Activated T-cell treated with anti-CD3 and anti-CD28 coated beads, Interleukin-2, amount 50 U/mL, for 72 hours (primary cell): ENCODE measurements at regions not wholly inside any gene's neighbourhood (a gene's known extent, or its start where the extent isn't known, plus 50 kb on each side); places are given as distances from the start of the nearest gene placed in this dataset.

Source experiments
- ATAC-seq, 2 donors: fragments of 150-1000 bp; cut with Tn5 transposase; replicated peaks in 1 of 2; 2 replicates each; pipeline ENCODE4 v1.10.0; 2021; ENCODE audit warnings: moderate library complexity in 2 of 2, mild to moderate bottlenecking in 1 of 2
- DNase-seq, 2 donors: peaks; one replicate each; pipeline ENCODE4 v3.0.0; 2021 to 2022; ENCODE audit warnings: mixed read lengths in 1 of 2
- H3K27ac Mint-ChIP-seq: one replicate; pipeline ENCODE4 v1.8.0; 2022; ENCODE audit warnings: mild to moderate bottlenecking, moderate library complexity, mixed read lengths
- H3K27me3 Mint-ChIP-seq: one replicate; pipeline ENCODE4 v1.8.0; 2022; ENCODE audit warnings: low read depth, mixed read lengths
- H3K36me3 Mint-ChIP-seq, 2 donors: one replicate each; pipeline ENCODE4 v1.8.0; 2022; ENCODE audit warnings: mixed read lengths in 2 of 2, mild to moderate bottlenecking in 1 of 2; ENCODE audit not compliant: insufficient read depth in 2 of 2
- H3K4me1 Mint-ChIP-seq: one replicate; pipeline ENCODE4 v1.8.0; 2022; ENCODE audit warnings: low read depth, mixed read lengths
- H3K4me3 Mint-ChIP-seq, 2 donors: one replicate each; pipeline ENCODE4 v1.8.0; 2022; ENCODE audit warnings: mild to moderate bottlenecking in 2 of 2, mixed read lengths in 2 of 2, moderate library complexity in 2 of 2
- H3K9me3 Mint-ChIP-seq, 2 donors: one replicate each; pipeline ENCODE4 v1.8.0; 2022; ENCODE audit warnings: mixed read lengths in 2 of 2

GRCh38 chr9:3004572-3004971 lies 160.7 kb upstream of the PUM3 start:
- H3K4me3 Mint-ChIP-seq = no peak overlapping the region

GRCh38 chr9:3001311-3001710 lies 157.4 kb upstream of the PUM3 start:
- Mint-ChIP-seq H3K9me3 (peaks cover 2 to 3% of the 10 kb centered on the region in 2 donors), H3K4me1 (no peaks in the 10 kb centered on the region), H3K27ac (no peak overlapping the region), H3K4me3 (no peak overlapping the region), H3K36me3 (peaks cover 0 to 2% of the 10 kb centered on the region in 2 donors), H3K27me3 (peaks cover 14% of the 10 kb centered on the region)
- ATAC-seq = no peak
- DNase-seq = no peak

More at GRCh38 chr9:3004572-3004971, 160.7 kb upstream of the PUM3 start:
- H3K4me1 Mint-ChIP-seq = no peaks in the 10 kb centered on the region
- H3K36me3 Mint-ChIP-seq = peaks cover 0 to 2% of the 10 kb centered on the region in 2 donors
- ATAC-seq (no peak), DNase-seq (no peak)
- H3K27ac Mint-ChIP-seq = no peak overlapping the region
- peaks cover 14% of the 10 kb centered on the region for H3K27me3 Mint-ChIP-seq
- H3K9me3 Mint-ChIP-seq = peaks cover 5% of the 10 kb centered on the region in 2 donors

- Mint-ChIP-seq H3K4me1 (no peaks in the 10 kb centered on the region), H3K4me3 (no peak overlapping the region), H3K27ac (no peak overlapping the region), H3K36me3 (no peaks in the 10 kb centered on the region), H3K27me3 (peaks cover under 1% of the 10 kb centered on the region), H3K9me3 (no peaks in the 10 kb centered on the region)
- ATAC-seq (no peak), DNase-seq (no peak)
These were observed 148.5 kb upstream of the PUM3 start for GRCh38 chr9:2992427-2992826.

- Mint-ChIP-seq H3K27me3 (peaks cover 7% of the 10 kb centered on the region), H3K27ac (no peak overlapping the region), H3K9me3 (no peaks in the 10 kb centered on the region), H3K4me1 (no peaks in the 10 kb centered on the region), H3K4me3 (no peak overlapping the region), H3K36me3 (no peaks in the 10 kb centered on the region)
- ATAC-seq (no peak), DNase-seq (no peak)
These were observed 147.4 kb upstream of the PUM3 start for GRCh38 chr9:2991292-2991691.

GRCh38 chr9:2987679-2988078 lies 143.8 kb upstream of the PUM3 start:
- Mint-ChIP-seq H3K36me3 (no peaks in the 10 kb centered on the region), H3K4me3 (no peak overlapping the region), H3K9me3 (no peaks in the 10 kb centered on the region), H3K27ac (no peak overlapping the region), H3K4me1 (no peaks in the 10 kb centered on the region), H3K27me3 (peaks cover 18% of the 10 kb centered on the region)
- DNase-seq (no peak), ATAC-seq (no peak)

- Mint-ChIP-seq H3K9me3 (no peaks in the 10 kb centered on the region), H3K4me1 (no peaks in the 10 kb centered on the region), H3K27ac (no peak overlapping the region), H3K36me3 (no peaks in the 10 kb centered on the region), H3K27me3 (peaks cover 18% of the 10 kb centered on the region), H3K4me3 (no peak overlapping the region)
- DNase-seq (no peak), ATAC-seq (no peak)
These were observed 141.4 kb upstream of the PUM3 start for GRCh38 chr9:2985343-2985742.

- no peak for DNase-seq
- Mint-ChIP-seq H3K4me1 (no peaks in the 10 kb centered on the region), H3K36me3 (no peaks in the 10 kb centered on the region), H3K27ac (no peak overlapping the region), H3K27me3 (peaks cover 18% of the 10 kb centered on the region), H3K9me3 (no peaks in the 10 kb centered on the region), H3K4me3 (no peak overlapping the region)
- ATAC-seq = no peak
These were observed 140.6 kb upstream of the PUM3 start for GRCh38 chr9:2984491-2984890.

- no peaks in the 10 kb centered on the region for H3K36me3 Mint-ChIP-seq
- ATAC-seq = no peak
- no peaks in the 10 kb centered on the region for H3K4me1 Mint-ChIP-seq
- peaks cover 11% of the 10 kb centered on the region for H3K27me3 Mint-ChIP-seq
- no peak for DNase-seq
- no peak overlapping the region for H3K4me3 Mint-ChIP-seq
- no peak overlapping the region for H3K27ac Mint-ChIP-seq
- H3K9me3 Mint-ChIP-seq = no peaks in the 10 kb centered on the region
These were observed 136.2 kb upstream of the PUM3 start for GRCh38 chr9:2979957-2980610.

GRCh38 chr9:2972475-2972874 lies 128.6 kb upstream of the PUM3 start:
- H3K4me1 Mint-ChIP-seq = no peaks in the 10 kb centered on the region
- no peak for DNase-seq
- peaks cover 0 to 8% of the 10 kb centered on the region in 2 donors for H3K36me3 Mint-ChIP-seq
- peaks cover 11% of the 10 kb centered on the region for H3K27me3 Mint-ChIP-seq
- no peak overlapping the region for H3K27ac Mint-ChIP-seq
- no peak for ATAC-seq
- H3K9me3 Mint-ChIP-seq = peaks cover 5 to 7% of the 10 kb centered on the region in 2 donors
- no peak overlapping the region for H3K4me3 Mint-ChIP-seq

GRCh38 chr9:2970864-2971263 lies 127.0 kb upstream of the PUM3 start:
- no peak overlapping the region for H3K27ac Mint-ChIP-seq
- H3K9me3 Mint-ChIP-seq = peaks cover 5 to 7% of the 10 kb centered on the region in 2 donors
- peaks cover 11% of the 10 kb centered on the region for H3K27me3 Mint-ChIP-seq
- peaks cover 0 to 8% of the 10 kb centered on the region in 2 donors for H3K36me3 Mint-ChIP-seq
- H3K4me1 Mint-ChIP-seq = no peaks in the 10 kb centered on the region
- H3K4me3 Mint-ChIP-seq = no peak overlapping the region
- no peak for ATAC-seq
- no peak for DNase-seq

- Mint-ChIP-seq H3K27ac (no peak overlapping the region), H3K36me3 (peaks cover 0 to 8% of the 10 kb centered on the region in 2 donors), H3K4me1 (no peaks in the 10 kb centered on the region), H3K27me3 (peaks cover 11% of the 10 kb centered on the region), H3K4me3 (no peak overlapping the region), H3K9me3 (peaks cover 5 to 7% of the 10 kb centered on the region in 2 donors)
- no peak for DNase-seq
- ATAC-seq = peak in 1 of 2 donors; percentile 26
These were observed 123.9 kb upstream of the PUM3 start for GRCh38 chr9:2967766-2968165.

- H3K9me3 Mint-ChIP-seq = peaks cover 0 to 4% of the 10 kb centered on the region in 2 donors
- no peaks in the 10 kb centered on the region for H3K36me3 Mint-ChIP-seq
- no peak overlapping the region for H3K4me3 Mint-ChIP-seq
- DNase-seq (no peak), ATAC-seq (no peak)
- H3K27ac Mint-ChIP-seq = no peak overlapping the region
- peaks cover 11% of the 10 kb centered on the region for H3K27me3 Mint-ChIP-seq
- no peaks in the 10 kb centered on the region for H3K4me1 Mint-ChIP-seq
These were observed 122.8 kb upstream of the PUM3 start for GRCh38 chr9:2966565-2967300.

GRCh38 chr9:2964470-2964869 lies 120.6 kb upstream of the PUM3 start:
- no peaks in the 10 kb centered on the region for H3K4me1 Mint-ChIP-seq
- no peak overlapping the region for H3K4me3 Mint-ChIP-seq
- H3K27me3 Mint-ChIP-seq = peaks cover 2% of the 10 kb centered on the region
- ATAC-seq = no peak
- no peaks in the 10 kb centered on the region for H3K9me3 Mint-ChIP-seq
- H3K36me3 Mint-ChIP-seq = no peaks in the 10 kb centered on the region
- H3K27ac Mint-ChIP-seq = no peak overlapping the region
- DNase-seq = no peak

GRCh38 chr9:2963307-2963706 lies 119.4 kb upstream of the PUM3 start:
- H3K27ac Mint-ChIP-seq = no peak overlapping the region
- H3K9me3 Mint-ChIP-seq = no peaks in the 10 kb centered on the region
- no peaks in the 10 kb centered on the region for H3K4me1 Mint-ChIP-seq
- H3K4me3 Mint-ChIP-seq = no peak overlapping the region
- no peak for DNase-seq
- peaks cover 6% of the 10 kb centered on the region for H3K27me3 Mint-ChIP-seq
- H3K36me3 Mint-ChIP-seq = no peaks in the 10 kb centered on the region
- ATAC-seq = no peak
